Calu3 (cell line): ENCODE measurements at regions not wholly inside any gene's neighbourhood (a gene's known extent, or its start where the extent isn't known, plus 50 kb on each side); places are given as distances from the start of the nearest gene placed in this dataset.

Experiments
- BruUV-seq: library from RNA; stranded (reverse); fragments of 400-500 nt; replicated peaks from 2 replicates; lab custom pipeline; 2021; lab: Mats Ljungman, UMichigan
- CTCF ChIA-PET: fragments of 300-600 bp; sonication (Branson Sonifier 250); formaldehyde crosslinking; loops from one replicate; lab custom pipeline; 2022; ENCODE audit warnings: antibody characterized with exemption; lab: Charles Lee
- DNase-seq: peaks from one replicate; pipeline ENCODE4 v3.0.0; 2022
- H3K27ac Mint-ChIP-seq: one replicate; pipeline ENCODE4 v1.8.0; 2022; ENCODE audit warnings: mixed read lengths; ENCODE audit not compliant: unreplicated experiment
- H3K27me3 Mint-ChIP-seq: one replicate; pipeline ENCODE4 v1.8.0; 2022; ENCODE audit warnings: mixed read lengths; ENCODE audit not compliant: unreplicated experiment
- H3K36me3 Mint-ChIP-seq: one replicate; pipeline ENCODE4 v1.8.0; 2022; ENCODE audit warnings: mild to moderate bottlenecking, moderate library complexity, mixed read lengths; ENCODE audit not compliant: insufficient read depth, unreplicated experiment
- H3K4me1 Mint-ChIP-seq: one replicate; pipeline ENCODE4 v1.8.0; 2022; ENCODE audit warnings: mild to moderate bottlenecking, low read depth, mixed read lengths; ENCODE audit not compliant: unreplicated experiment
- H3K4me3 Mint-ChIP-seq: one replicate; pipeline ENCODE4 v1.8.0; 2022; ENCODE audit warnings: mild to moderate bottlenecking, low read depth, moderate library complexity, mixed read lengths; ENCODE audit not compliant: unreplicated experiment
- H3K9me3 Mint-ChIP-seq: one replicate; pipeline ENCODE4 v1.8.0; 2022; ENCODE audit warnings: low read depth, mixed read lengths; ENCODE audit not compliant: unreplicated experiment
- CTCF ChIP-seq: fragments of 200-600 bp; IDR thresholded peaks from one replicate; pipeline ENCODE4 v1.8.0; 2022; ENCODE audit warnings: antibody characterized with exemption; ENCODE audit not compliant: unreplicated experiment
- intact Hi-C: fragments of 100-400 bp; cut with micrococcal nuclease; formaldehyde crosslinking; loops from one replicate; pipeline ENCODE4 v1.10.0; 2022; ENCODE audit not compliant: unreplicated experiment

DNA sequence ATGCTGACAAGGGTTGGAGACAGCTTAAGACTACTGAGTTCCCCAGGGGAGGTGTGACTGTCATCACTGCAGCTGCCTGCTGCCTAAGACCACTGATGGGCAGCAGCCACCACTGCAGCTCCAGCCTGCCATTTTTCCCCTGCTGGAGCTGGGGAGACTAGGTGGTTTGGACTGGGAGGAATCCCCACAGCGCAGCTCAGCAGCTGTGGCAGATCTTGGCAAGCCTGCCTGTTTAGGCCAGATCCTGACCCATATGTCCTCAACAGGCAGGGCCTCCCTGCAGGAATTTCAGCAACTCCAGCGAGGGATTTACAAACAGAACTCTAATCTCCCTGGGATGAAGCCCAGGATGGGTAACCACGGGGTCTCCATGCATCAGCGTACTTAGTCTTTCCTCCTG lies 356.4 kb upstream of the TOM1L1 start:
- Mint-ChIP-seq H3K9me3 (peaks cover 23% of the 10 kb centered on the region), H3K36me3 (no peaks in the 10 kb centered on the region), H3K4me1 (no peaks in the 10 kb centered on the region), H3K4me3 (no peak overlapping the region), H3K27ac (no peak overlapping the region), H3K27me3 (no peaks in the 10 kb centered on the region)
- BruUV-seq, result no TSS peak
- no peak for DNase-seq
- intact Hi-C loops, result no loop called here
- TF ChIP-seq CTCF, result no peak
- CTCF ChIA-PET, result no interaction called here

DNA sequence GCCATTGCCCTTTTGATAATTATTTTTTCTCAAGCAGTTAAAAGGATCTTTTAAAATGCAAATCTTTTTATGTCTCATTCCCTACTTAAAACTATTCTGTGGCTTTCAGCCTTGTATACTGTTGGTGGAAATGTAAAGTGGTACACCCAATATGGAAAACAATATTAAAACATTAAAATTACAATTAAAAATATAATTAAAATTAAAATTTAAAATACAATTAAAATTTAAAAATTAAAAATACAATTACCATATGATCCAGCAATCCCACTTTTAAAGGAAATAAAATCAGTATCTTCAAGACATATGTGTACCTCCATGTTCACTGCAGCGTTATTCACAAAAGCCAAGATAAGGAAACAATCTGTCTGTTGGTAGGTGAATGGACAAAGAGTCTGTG lies 340.8 kb upstream of the TOM1L1 start:
- Mint-ChIP-seq H3K9me3 (peaks cover 21% of the 10 kb centered on the region), H3K4me1 (no peaks in the 10 kb centered on the region), H3K27me3 (no peaks in the 10 kb centered on the region), H3K4me3 (no peak overlapping the region), H3K36me3 (no peaks in the 10 kb centered on the region), H3K27ac (no peak overlapping the region)
- no peak for TF ChIP-seq CTCF
- DNase-seq, result no peak
- BruUV-seq, result no TSS peak
- CTCF ChIA-PET, result no interaction called here
- intact Hi-C loops, result no loop called here

DNA sequence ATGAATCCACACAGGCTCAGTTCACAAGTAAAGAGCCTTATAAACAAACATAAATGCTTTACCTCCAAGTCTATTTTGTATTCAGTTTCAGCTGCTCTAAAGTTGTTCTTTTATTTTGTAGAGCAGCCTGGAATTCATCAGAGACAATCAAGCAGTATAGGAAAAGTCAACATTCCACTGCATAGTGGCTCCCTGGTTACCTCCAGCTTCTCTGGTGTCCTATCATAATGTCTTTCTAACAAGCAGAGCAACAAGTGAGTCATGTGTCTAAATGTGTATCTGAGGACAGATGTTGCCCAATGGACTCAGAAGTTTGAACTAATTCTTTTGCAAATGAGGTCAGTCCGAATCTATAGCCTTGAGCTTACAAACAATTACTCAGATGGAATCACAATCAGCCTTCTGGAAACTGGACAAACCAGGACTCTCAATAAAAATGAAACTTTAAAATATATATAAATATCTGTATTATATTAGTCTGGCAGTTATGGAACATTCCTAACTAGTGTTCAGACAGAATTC lies 292.0 kb upstream of the TOM1L1 start:
- CTCF ChIA-PET, result no interaction called here

DNA sequence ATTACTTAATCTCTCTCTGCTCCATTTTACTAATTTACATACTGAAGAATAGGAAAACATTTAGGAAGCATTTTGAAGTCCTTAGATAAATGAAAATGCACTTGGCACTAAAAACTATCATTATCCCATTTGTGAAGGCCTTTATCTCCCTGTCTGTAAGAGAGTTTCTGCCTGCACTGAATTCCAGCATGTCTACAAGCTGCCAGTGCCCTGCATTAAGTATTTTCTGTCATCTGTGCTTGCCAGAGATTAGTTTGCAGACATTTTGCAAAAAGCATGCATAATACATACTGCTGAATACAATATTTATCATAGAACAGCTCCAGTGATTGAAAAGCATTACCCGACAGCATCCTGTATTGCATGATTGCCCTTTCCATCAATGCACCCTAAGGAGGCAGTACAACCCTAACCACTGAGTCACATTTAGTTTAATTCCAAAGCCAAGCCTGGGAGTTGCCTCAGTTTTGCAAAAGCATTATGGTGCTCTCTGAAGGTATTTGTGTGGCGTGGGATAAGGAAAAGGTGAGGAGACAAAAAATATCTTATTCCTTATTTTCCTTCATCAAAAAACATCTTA lies 280.2 kb upstream of the TOM1L1 start:
- no peaks in the 10 kb centered on the region for H3K4me1 Mint-ChIP-seq
- intact Hi-C loops, result no loop called here
- DNase-seq, result no peak
- CTCF ChIA-PET, result no interaction called here
- no peaks in the 10 kb centered on the region for H3K36me3 Mint-ChIP-seq
- no peak overlapping the region for H3K27ac Mint-ChIP-seq
- BruUV-seq, result no TSS peak
- H3K27me3 Mint-ChIP-seq, result no peaks in the 10 kb centered on the region
- H3K9me3 Mint-ChIP-seq, result peaks cover 5% of the 10 kb centered on the region
- H3K4me3 Mint-ChIP-seq, result no peak overlapping the region
- no peak for TF ChIP-seq CTCF

More for the DNA sequence above, 292.0 kb upstream of the TOM1L1 start:
- Mint-ChIP-seq H3K27ac (no peak overlapping the region), H3K9me3 (peaks cover 31% of the 10 kb centered on the region), H3K4me1 (no peaks in the 10 kb centered on the region), H3K27me3 (no peaks in the 10 kb centered on the region), H3K36me3 (no peaks in the 10 kb centered on the region), H3K4me3 (no peak overlapping the region)
- no TSS peak for BruUV-seq
- intact Hi-C loops, result no loop called here
- TF ChIP-seq CTCF, result no peak
- DNase-seq, result no peak
